NOMO-1 (cell line): ENCODE measurements at regions not wholly inside any gene's neighbourhood (a gene's known extent, or its start where the extent isn't known, plus 50 kb on each side); places are given as distances from the start of the nearest gene placed in this dataset.

ENCODE experiments used
- DNase-seq, 2 experiments: peaks; one replicate each; lab custom pipeline; 2025; ENCODE audit not compliant: unreplicated experiment in 2 of 2; lab: John Stamatoyannopoulos, UW

DNA sequence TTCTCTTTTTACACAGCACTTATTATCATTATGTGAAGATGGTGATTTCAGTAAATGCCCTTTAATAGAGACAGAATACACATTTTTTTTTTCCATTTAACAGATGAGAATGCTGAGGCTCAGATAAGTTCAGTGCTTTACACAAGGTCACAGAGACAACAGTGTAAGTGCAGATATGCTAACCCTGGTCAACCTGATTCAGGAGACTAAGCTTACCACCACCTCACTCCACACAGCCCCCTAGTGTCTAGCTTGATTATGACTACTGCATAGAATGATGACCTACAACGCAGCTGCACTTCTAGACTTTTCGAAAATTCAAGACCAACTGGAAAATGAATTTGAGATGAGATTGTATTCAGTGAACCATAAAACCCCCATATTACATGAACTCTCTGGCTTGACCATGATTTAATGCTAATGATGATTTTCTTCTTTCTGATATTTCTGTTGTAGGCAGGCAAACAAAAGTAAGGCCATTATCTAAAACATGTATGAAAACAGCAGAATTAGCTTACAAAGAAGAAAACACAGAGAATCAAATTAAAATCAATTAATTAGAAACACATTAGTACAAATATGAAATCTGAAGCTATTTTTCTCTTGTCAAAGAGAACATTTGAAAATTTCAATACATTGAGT is 212.1 kb upstream of the PHACTR1 start:
- DNase-seq: peak; percentile 17 to 34

DNA sequence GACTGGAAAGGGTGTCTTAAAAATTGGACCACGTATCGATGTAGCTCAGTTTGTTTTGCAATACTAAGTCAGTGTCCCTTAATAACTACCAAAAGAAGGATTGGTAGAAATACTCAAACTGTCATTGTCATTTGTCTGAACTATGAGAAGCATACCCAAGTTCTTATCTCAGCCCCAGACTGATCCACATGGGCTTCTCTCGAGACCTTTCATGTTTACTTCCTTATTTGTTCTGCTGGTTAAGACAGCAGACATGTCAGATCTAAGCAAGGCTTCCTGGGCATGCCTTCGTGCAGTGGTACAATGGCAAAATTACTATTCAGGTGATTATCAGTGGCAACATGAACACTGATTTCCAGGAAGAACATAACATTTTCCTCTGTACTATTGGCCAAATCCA is 211.1 kb upstream of the PHACTR1 start:
- no peak for DNase-seq

DNA sequence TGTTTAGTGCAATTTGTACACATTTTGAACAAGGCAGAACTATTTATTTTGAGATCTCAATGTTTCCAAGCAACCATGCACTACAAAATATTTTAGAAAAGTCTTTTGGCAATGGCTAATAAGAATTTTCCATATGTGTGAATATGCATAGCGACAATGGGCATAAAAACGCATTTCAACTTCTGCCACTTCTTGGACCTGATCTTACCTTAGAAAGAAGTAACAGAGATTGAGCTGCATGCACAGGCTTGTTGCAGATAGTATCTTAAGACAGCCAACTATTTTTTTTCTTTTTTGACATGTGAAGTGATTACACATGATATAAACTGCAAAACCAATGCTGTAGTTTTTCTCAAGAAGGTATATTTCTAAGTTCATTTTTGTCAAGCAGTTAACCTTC is 210.4 kb upstream of the PHACTR1 start:
- DNase-seq: no peak

DNA sequence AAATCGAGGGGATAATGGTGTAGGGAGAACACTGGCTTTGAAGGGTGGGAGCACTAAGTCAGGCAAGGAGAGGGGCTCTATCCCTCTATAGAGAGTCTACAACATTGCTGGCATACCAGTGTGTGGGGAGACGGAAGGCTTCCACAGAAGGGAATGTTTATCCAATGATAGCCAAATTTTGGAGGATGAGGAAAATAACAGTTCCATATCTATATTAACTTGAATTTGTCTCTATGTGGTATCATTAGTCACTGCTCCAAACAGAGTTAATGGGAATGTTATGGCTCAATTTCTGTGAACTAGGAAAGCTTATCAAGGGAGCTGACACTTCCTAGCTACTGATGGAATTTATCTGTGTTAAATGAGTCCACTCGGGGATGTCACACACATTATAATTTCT is 208.9 kb upstream of the PHACTR1 start:
- DNase-seq: no peak

DNA sequence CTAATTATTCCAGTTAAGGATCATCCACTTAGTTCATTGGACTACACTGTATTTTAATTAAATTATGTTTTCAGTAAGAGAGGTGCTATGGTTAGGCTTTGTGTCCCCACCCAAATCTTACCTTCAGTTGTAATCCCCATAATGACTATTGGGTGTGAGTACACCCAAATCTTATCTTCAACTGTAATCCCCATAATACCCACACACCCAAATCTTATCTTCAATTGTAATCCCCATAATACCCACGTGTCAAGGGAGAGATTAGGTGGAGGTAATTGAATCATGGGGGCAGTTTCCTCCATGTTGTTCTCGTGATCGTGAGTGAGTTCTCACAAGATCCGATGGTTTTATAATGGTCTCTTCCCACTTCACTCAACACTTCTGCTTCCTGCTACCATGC is 208.0 kb upstream of the PHACTR1 start:
- no peak for DNase-seq

DNA sequence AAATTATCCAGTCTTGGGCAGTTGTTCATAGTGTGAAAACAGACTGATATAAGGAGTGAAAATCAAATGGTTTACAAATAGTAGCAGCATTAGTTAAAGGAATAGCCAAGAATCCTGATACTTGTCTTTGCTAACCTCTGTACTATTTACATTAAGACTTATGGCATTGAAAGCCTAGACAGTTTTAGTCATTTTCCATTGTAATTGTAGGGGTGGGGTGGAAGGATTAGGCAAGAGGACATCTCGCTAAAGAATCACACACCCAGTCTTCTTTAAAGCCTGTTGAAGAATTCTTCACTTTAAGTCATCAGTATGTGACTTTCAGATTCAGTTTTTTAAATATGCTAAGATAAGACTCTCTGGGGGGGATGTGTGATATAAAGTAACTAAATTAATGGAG is 207.5 kb upstream of the PHACTR1 start:
- DNase-seq: no peak

DNA sequence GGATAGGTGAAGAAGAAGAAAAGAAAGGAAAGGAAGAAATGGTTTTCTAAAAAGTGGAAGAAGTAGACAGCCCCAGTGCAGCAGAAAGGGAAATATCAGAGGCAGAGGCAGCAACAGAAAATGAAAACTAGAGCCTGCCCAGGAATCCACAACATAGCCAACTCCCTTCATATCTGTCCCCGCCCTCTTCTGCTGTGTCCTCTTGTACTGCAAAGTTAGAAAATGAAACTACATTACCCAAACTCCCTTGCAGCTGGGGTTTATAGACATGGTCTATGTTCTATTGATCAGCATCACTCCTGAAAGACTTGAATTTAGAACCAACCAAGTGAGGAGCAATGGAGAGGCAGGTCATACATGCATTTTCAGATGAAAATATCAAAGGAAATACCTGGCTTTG is 200.5 kb upstream of the PHACTR1 start:
- no peak for DNase-seq

DNA sequence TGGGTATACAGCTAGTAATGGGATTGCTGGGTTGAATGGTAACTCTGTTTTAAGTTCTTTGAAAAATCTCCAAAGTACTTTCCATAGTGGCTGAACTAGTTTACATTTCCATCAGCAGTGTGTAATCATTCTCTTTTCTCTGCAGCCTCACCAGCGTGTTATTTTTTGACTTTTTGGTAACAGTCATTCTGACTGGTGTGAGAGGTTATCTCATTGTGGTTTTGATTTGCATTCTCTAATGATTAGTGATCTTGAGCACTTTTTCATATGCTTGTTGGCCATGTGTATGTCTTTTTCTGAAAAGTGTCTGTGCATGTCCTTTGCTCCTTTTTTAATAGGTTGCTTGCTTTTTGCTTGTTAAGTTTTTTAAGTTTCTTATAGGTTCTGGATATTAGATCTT is 194.2 kb upstream of the PHACTR1 start:
- no peak for DNase-seq

DNA sequence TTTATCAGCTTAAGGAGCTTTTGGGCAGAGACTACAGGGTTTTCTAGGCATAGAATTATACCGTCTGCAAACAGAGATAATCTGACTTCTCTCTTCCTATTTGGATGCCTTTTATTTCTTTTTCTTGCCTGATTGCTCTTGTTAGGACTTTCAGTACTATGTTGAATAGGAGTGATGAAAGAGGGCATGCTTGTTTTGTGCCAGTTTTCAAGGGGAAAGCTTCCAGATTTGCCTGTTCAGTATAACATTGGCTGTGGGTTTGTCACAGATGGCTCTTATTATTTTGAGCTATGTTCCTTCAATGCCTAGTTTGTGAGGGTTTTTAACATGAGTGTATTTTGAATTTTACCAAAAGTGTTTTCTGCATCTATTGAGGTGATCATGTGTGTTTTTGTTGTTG is 192.8 kb upstream of the PHACTR1 start:
- no peak for DNase-seq

DNA sequence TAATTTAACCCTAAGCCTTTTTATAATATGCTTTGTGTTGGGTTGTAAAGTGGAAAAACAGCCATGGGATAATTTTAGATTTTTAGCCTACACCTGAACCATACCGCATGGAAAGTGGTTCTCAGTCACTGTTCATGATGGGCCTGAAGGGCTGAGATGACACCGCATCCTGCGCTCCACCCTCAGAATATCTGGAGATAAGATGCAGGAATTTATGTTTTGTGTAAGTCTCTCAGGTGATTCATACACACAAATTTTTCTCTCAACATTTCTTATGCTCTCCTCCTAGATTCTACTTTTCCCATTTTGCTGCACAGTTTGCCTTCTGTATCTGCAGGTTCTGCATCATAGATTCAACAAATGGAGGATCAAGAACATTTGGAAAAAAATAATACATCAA is 191.3 kb upstream of the PHACTR1 start:
- no peak for DNase-seq

DNA sequence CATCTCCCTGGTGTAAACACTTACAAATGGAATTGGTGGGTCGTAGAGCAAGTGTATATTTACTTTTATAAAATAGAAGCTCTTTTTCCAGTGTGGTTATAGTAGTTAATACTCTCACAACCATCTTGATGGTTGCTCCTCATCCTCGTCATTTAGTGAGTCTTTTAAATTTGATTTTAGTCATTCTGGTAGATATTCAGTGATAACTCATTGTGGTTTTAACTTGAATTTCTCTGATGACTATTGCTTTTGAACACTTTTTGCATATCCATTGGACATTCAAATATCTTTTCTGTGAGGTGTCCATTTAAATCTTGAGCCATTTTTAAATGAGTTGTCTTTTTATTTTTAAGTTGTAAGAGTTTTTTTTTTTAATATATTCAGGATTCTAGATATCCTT is 189.2 kb upstream of the PHACTR1 start:
- no peak for DNase-seq

DNA sequence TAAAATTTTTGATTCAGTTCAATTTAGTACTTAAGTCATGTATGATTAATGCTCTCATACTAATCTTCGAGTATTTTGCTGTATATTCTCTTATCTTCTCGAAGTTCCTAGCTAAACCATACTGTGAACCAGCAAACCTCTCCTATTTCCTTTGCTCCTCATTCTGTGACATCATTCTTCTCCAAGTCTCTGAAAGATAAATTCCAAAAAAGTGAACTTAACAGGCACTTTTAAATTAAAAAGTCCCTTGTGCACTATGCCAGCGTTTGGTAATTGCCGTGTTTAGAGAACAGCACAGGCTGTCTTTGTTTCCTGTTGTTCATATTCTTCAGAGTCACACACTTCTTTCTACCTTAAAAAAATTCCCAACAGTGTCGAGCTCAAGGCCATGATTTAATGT is 188.4 kb upstream of the PHACTR1 start:
- DNase-seq: no peak

DNA sequence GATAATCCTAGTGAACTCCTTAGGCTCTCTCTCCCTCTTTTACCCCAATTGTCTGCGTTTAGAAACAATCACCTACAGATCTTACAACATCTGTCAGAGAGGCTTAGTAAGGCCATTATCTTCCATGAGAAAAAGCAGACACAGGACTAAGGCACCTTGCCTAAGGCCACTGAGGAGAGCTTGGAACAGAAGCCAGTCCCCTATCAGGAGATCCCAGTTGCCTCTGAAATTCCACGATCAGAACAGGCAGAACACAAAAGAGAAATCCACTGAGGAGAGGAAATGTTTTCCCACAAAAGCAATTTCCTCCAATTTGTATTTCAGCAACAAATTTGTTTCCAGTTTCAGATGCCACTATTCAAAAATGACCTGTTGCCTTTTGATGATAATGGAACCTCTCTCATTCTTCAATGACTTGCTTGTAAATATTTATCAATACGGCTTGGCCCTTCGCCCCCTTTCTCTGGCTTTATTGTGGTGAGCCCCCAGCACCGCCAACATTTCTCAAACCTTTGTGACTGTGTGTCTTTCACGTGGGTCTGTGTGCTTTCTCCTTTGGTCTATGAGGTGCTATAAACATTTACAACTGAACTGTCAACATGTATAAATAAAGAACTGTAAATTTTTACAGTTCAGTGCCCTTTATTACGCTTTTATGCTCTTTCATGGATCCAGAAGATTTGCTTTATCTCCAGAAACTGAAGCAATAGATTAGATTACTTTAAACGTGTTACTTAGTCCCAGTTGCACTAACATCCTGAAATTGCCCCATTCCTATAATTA is 187.8 kb upstream of the PHACTR1 start:
- no peak for DNase-seq

DNA sequence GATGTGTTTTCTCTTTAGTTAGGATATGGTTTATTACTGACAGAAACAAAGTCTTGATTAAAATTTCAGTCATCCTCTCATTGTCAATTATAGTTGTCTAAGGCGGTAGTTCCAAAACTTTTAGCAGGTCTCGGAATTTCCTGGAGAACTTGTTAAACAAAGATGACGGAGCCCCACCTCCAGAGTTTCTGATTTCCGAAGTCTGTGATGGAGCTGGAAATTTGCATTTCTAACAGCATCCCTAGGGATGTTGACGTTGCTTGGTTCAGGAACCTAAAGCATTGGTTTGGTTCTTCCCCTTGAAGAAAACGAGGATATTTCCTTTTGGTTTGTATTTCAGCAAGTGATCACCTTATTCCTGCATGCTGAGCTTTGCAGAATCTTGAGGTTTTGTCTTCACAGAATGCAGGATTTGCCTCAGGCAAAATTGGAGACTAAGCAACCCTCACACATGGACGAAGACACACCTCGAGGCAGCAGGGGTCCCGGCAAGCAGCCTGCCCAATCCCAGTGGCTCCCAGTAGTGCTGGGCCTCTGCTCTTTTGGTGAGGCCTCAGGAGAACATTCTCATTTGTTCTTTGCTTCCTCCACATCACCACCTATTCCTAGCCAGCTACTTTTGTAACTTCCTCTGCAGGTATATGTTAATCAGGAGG is 187.1 kb upstream of the PHACTR1 start:
- no peak for DNase-seq

DNA sequence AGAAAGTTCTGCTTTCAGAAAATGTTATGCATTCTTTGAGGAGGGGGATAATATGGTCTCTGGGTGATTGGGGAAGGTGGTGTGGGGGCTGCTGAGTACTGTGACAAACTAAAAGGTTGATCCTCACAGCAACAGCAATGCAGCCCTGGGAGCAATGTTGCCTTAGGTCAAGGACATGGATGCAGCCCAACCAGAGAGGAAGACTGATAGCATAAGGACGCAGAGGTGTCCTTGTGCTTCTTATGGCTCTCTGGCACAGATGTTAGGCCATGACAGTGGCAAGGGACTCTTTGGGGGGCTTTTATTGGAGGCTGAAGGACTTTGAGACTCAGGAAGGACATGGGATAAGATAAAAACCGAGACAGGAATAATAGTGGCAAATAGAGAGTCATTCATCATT is 186.2 kb upstream of the PHACTR1 start:
- no peak for DNase-seq

DNA sequence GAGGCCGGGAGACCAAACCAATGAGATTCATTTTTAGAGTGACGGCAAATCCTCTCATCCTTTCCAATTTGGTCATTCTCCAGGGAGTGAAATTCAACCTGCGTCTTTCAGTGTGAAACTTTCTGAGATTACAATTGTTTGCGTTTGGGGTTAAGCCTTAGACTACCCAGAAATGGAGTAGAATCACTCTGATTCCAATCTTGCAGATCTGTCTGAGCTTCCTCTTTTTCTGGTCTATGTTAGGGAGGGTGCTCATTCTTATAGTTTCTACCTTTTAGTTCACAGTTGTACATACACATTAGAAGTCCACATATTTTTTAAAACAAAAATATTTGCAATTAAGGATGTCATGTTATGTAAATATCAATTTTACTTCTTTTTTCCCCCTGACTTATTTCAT is 183.0 kb upstream of the PHACTR1 start:
- peak in 1 of 2 experiments; percentile 9 for DNase-seq

DNA sequence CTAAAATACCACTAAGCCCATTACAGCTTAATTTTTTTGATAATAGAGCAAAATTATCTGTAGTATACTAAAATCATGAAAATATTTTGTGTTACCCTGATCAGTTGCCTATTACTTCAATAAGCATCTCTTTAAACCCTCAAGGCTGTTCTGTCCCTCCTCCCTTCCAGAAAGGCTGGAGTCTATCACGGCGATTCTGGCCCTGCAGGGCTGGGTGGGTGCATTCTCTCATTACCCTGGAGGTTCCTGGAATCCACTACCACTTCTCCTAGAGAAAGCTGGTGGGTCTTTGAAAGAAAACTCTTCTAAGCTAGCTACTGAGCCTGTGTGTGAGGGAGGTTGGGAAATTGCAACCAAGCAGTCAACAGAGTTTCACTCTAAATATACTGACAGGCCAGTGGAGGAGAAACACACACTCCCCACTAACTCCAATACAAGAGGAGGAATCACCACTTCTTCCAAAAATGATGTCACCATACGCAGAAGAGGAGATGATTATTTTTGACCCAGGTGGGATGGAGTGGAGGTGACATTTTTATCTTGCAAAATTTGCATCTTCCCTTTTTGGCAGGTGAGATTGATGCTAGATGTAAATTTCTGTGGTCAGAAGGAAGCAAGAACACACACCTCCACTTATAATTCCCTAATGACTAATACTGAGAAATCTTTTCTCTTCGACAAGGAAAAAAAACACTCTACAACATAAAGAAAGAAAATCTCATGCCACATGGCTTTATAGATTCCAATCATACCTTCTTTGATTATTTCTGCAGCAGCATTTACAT is 182.3 kb upstream of the PHACTR1 start:
- no peak for DNase-seq

DNA sequence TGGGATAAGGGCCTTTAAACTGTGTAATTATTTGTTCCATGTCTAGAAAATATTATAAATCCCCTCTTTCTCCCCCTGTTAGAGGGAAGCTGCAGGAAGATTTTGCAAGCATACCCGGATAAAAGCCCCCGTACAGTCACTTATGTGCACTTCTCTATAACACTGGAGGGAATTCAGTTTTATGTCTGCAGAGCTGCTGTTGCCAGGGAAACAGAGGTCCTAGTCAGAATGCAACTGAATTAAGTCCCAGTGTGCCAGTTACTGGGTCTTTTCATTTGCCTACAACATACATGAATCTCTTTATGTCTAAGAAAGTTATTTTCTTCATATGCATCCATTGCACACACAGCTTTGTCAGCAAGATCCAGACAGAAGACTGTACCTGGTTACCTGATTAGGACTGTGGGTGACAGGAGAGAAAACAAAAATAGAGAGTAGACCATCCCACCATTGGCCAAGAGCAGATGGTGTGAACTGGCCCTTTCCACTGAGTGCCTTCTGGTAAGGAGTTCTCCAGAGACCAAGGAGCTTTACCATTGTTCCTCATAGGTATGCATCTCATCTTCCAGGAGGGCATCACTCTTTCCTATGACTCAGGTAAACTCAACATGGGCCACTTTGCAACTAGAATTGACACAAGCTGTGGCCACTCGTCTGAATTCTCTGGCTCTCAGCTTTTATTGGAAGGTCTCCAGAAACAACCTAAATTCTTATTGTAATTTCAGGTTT is 180.8 kb upstream of the PHACTR1 start:
- DNase-seq: no peak

DNA sequence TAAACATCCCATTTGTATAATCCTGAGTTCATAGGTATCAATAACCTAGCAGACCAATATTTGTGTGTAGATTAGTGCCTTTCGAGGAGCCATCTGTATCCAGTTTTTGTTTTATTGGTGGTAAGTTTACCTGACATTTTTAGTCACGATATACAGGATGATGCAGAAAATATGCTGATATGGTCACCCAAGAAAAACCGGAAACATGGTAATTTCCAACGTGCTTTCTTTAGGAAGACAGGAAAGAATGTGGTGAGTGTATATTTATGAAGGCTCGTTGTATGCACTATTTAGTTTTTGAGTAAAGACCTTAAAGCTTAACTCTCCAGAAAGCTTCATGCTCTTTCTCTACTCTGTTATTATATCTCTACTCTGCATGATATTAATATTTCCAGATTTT is 180.2 kb upstream of the PHACTR1 start:
- DNase-seq: no peak

DNA sequence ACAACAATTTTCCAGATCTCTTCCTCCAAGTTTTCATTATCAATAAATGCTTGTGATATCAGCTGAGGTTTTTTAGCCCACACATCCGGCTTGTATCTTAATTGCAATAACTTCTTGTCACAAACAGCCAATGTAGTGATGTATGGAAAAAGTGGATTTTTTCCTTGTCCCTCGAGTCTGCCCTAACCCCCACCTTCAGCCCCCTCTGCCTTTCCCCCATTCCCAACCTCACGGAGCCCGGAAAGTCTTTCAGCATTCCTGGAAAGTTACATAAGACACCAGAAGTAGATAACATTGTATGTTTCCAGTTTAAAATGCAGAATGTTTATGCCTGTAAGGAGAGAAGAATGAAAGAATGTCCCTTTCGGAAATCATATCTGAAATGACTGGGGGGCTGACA is 179.2 kb upstream of the PHACTR1 start:
- DNase-seq: no peak

DNA sequence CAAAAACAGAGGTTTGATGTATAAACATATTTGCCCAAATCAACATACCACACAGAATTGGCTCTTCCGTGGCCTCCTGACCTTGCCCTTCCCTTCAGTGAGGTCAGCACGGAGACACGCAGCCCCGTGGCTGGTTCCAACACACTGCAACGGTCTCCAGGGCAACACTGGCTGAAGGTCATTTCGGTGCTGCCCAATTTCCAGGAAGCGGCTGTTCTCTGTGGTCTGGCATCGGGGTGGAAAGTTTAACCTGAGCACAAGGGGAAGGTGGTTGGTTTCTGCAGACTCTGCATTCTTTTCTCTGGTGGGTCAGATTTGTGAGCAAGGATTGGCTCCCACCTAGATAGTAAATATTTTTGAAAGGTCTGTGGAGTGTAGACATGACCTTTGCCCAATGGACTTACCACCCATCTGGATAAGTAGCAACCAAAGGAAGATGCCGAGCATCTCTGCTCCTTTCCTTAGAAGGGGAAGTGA is 177.6 kb upstream of the PHACTR1 start:
- DNase-seq: no peak
